Mesothelial cell of epicardium (in vitro differentiated cells): ENCODE measurements at regions not wholly inside any gene's neighbourhood (a gene's known extent, or its start where the extent isn't known, plus 50 kb on each side); places are given as distances from the start of the nearest gene placed in this dataset.
"Not testable (repeated sequence)": the region's sequence is repeated elsewhere in the genome, so short reads cannot be mapped to it uniquely, and the experiment has no call there.

Experiments
- DNase-seq, 2 experiments: peaks; one replicate each; pipeline ENCODE4 v3.0.0; 2021; ENCODE audit warnings: low spot score in 2 of 2; ENCODE audit not compliant: unreplicated experiment in 2 of 2
- H3K27ac Mint-ChIP-seq: 2 replicates; pipeline ENCODE4 v1.8.0; 2021; ENCODE audit warnings: mixed read lengths
- H3K27me3 Mint-ChIP-seq: 2 replicates; pipeline ENCODE4 v1.8.0; 2021; ENCODE audit warnings: low read depth, mixed read lengths
- H3K36me3 Mint-ChIP-seq: 2 replicates; pipeline ENCODE4 v1.8.0; 2021; ENCODE audit warnings: mixed read lengths
- H3K4me1 Mint-ChIP-seq: 2 replicates; pipeline ENCODE4 v1.8.0; 2021; ENCODE audit warnings: mixed read lengths
- H3K4me3 Mint-ChIP-seq: 2 replicates; pipeline ENCODE4 v1.8.0; 2021; ENCODE audit warnings: mild to moderate bottlenecking, moderate library complexity, mixed read lengths
- H3K9me3 Mint-ChIP-seq: 2 replicates; pipeline ENCODE4 v1.8.0; 2021; ENCODE audit warnings: mixed read lengths
- CTCF ChIP-seq: fragments of 200-600 bp; sonication (generic); IDR thresholded peaks from one replicate; pipeline ENCODE4 v1.5.0; 2021; ENCODE audit warnings: antibody characterized with exemption; ENCODE audit not compliant: unreplicated experiment

GRCh38 chr6:84953111-84953755, 188.8 kb upstream of the TBX18 start:
- DNase-seq, result no peak
- Mint-ChIP-seq H3K4me1 (peaks cover 3% of the 10 kb centered on the region), H3K27ac (no peak overlapping the region), H3K36me3 (no peaks in the 10 kb centered on the region), H3K9me3 (peaks cover 18% of the 10 kb centered on the region), H3K4me3 (no peak overlapping the region), H3K27me3 (no peaks in the 10 kb centered on the region)
- TF ChIP-seq CTCF, result no peak

GRCh38 chr6:84944926-84945325, 180.5 kb upstream of the TBX18 start:
- not testable (repeated sequence) for H3K4me3 Mint-ChIP-seq, H3K36me3 Mint-ChIP-seq, H3K4me1 Mint-ChIP-seq, H3K27me3 Mint-ChIP-seq, H3K27ac Mint-ChIP-seq, DNase-seq
- peaks cover 40% of the 10 kb centered on the region for H3K9me3 Mint-ChIP-seq

GRCh38 chr6:84943905-84944304, 179.5 kb upstream of the TBX18 start:
- no peaks in the 10 kb centered on the region for H3K36me3 Mint-ChIP-seq
- no peak for TF ChIP-seq CTCF
- peaks cover 32% of the 10 kb centered on the region for H3K9me3 Mint-ChIP-seq
- no peak for DNase-seq
- H3K4me1 Mint-ChIP-seq, result no peaks in the 10 kb centered on the region
- no peak overlapping the region for H3K4me3 Mint-ChIP-seq
- no peak overlapping the region for H3K27ac Mint-ChIP-seq
- no peaks in the 10 kb centered on the region for H3K27me3 Mint-ChIP-seq

- H3K27ac Mint-ChIP-seq, H3K27me3 Mint-ChIP-seq, H3K4me1 Mint-ChIP-seq, DNase-seq, H3K36me3 Mint-ChIP-seq, H3K4me3 Mint-ChIP-seq: not testable (repeated sequence)
- H3K9me3 Mint-ChIP-seq, result peaks cover 19% of the 10 kb centered on the region
Observed at GRCh38 chr6:84941609-84942008, 177.2 kb upstream of the TBX18 start.

- no peak for TF ChIP-seq CTCF
- H3K27me3 Mint-ChIP-seq, result peaks cover 13% of the 10 kb centered on the region
- no peak overlapping the region for H3K27ac Mint-ChIP-seq
- H3K36me3 Mint-ChIP-seq, result no peaks in the 10 kb centered on the region
- DNase-seq, result no peak
- no peaks in the 10 kb centered on the region for H3K4me1 Mint-ChIP-seq
- no peaks in the 10 kb centered on the region for H3K9me3 Mint-ChIP-seq
- H3K4me3 Mint-ChIP-seq, result no peak overlapping the region
Observed at GRCh38 chr6:84929212-84929611, 164.8 kb upstream of the TBX18 start.

GRCh38 chr6:84927551-84927950, 163.2 kb upstream of the TBX18 start:
- no peaks in the 10 kb centered on the region for H3K36me3 Mint-ChIP-seq

More at GRCh38 chr6:84927551-84927950, 163.2 kb upstream of the TBX18 start:
- TF ChIP-seq CTCF, result no peak
- peaks cover 23% of the 10 kb centered on the region for H3K27me3 Mint-ChIP-seq
- DNase-seq, result no peak
- no peaks in the 10 kb centered on the region for H3K9me3 Mint-ChIP-seq
- no peak overlapping the region for H3K27ac Mint-ChIP-seq
- H3K4me1 Mint-ChIP-seq, result no peaks in the 10 kb centered on the region
- no peak overlapping the region for H3K4me3 Mint-ChIP-seq
